Esophagus muscularis mucosa (tissue), 4 donors: ENCODE measurements at regions not wholly inside any gene's neighbourhood (a gene's known extent, or its start where the extent isn't known, plus 50 kb on each side); places are given as distances from the start of the nearest gene placed in this dataset.
"Not testable (repeated sequence)": the region's sequence is repeated elsewhere in the genome, so short reads cannot be mapped to it uniquely, and the experiment has no call there.

Experiments
- EP300 ChIP-seq: sonication (generic); formaldehyde crosslinking; IDR thresholded peaks from one replicate; pipeline ENCODE4 v1.6.1; 2017; ENCODE audit warnings: antibody characterized with exemption
- POLR2A ChIP-seq: fragments of 450-650 bp; IDR thresholded peaks from one replicate; pipeline ENCODE4 v1.6.1; 2017; ENCODE audit warnings: antibody characterized with exemption, moderate library complexity, mild to moderate bottlenecking, low read depth
- POLR2AphosphoS5 ChIP-seq, 2 donors: sonication (generic); formaldehyde crosslinking; IDR thresholded peaks; one replicate each; pipeline ENCODE4 v1.6.1; 2017; ENCODE audit warnings: antibody characterized with exemption in 2 of 2
- TF ChIP-seq, protein P1 (sequence below), 3 experiments: fragments of 200-600 bp in 2 of 3; fragments of 450-650 bp in 1 of 3; sonication (generic) in 2 of 3; IDR thresholded peaks; one replicate each; pipeline ENCODE4 v1.5.1; 2017 to 2019; ENCODE audit warnings: antibody characterized with exemption in 3 of 3, mild to moderate bottlenecking in 2 of 3, moderate library complexity in 1 of 3

- TF ChIP-seq, protein P1, sequence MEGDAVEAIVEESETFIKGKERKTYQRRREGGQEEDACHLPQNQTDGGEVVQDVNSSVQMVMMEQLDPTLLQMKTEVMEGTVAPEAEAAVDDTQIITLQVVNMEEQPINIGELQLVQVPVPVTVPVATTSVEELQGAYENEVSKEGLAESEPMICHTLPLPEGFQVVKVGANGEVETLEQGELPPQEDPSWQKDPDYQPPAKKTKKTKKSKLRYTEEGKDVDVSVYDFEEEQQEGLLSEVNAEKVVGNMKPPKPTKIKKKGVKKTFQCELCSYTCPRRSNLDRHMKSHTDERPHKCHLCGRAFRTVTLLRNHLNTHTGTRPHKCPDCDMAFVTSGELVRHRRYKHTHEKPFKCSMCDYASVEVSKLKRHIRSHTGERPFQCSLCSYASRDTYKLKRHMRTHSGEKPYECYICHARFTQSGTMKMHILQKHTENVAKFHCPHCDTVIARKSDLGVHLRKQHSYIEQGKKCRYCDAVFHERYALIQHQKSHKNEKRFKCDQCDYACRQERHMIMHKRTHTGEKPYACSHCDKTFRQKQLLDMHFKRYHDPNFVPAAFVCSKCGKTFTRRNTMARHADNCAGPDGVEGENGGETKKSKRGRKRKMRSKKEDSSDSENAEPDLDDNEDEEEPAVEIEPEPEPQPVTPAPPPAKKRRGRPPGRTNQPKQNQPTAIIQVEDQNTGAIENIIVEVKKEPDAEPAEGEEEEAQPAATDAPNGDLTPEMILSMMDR (IDR thresholded peaks at IDR 0.05) = not testable (repeated sequence)
- TF ChIP-seq POLR2AphosphoS5 (IDR thresholded peaks at IDR 0.05); POLR2A; EP300: not testable (repeated sequence)
Observed at GRCh38 chr12:131414155-131414922, 296.6 kb upstream of the SFSWAP start.
